H1 (cell line): ENCODE measurements at regions not wholly inside any gene's neighbourhood (a gene's known extent, or its start where the extent isn't known, plus 50 kb on each side); places are given as distances from the start of the nearest gene placed in this dataset.

Source experiments
- CTCF ChIA-PET: fragments of 300-600 bp; sonication (Branson Sonifier 250); formaldehyde crosslinking; loops from one replicate; lab custom pipeline; 2021; ENCODE audit not compliant: partially characterized antibody; lab: Charles Lee
- POLR2A ChIA-PET: fragments of 300-600 bp; sonication (Branson Sonifier 250); formaldehyde crosslinking; loops from one replicate; lab custom pipeline; 2021; ENCODE audit warnings: inconsistent platforms; ENCODE audit not compliant: partially characterized antibody; lab: Charles Lee
- DNase-seq, 2 experiments: peaks; one replicate each; pipeline versions ENCODE4 v3.0.0 to v3.0.0-alpha.2; 2010 to 2022; ENCODE audit warnings: low spot score in 2 of 2, low read depth in 1 of 2, mixed read lengths in 1 of 2
- FAIRE-seq: peaks from 2 replicates; lab custom pipeline; 2011; peaks lifted over from hg19 to GRCh38; lab: Jason Lieb, UNC
- H2AFZ ChIP-seq: 2 replicates; pipeline ENCODE4 v1.8.1; 2012; ENCODE audit warnings: low read length, inconsistent platforms
- H2AK5ac ChIP-seq: 2 replicates; pipeline ENCODE4 v1.6.1; 2013; ENCODE audit warnings: low read depth, low read length
- H2BK120ac ChIP-seq: replicated peaks from 2 replicates; pipeline ENCODE3; 2013; ENCODE audit warnings: low read depth, low read length, inconsistent platforms
- H2BK12ac ChIP-seq: 2 replicates; pipeline ENCODE4 v1.6.1; 2013; ENCODE audit warnings: low read depth, low read length
- H2BK15ac ChIP-seq: 2 replicates; pipeline ENCODE4 v1.6.1; 2013; ENCODE audit warnings: low read length
- H2BK20ac ChIP-seq: 2 replicates; pipeline ENCODE4 v1.6.1; 2013; ENCODE audit warnings: low read length
- H2BK5ac ChIP-seq: 2 replicates; pipeline ENCODE4 v1.6.1; 2013; ENCODE audit warnings: low read depth, low read length
- H3K14ac ChIP-seq: 2 replicates; pipeline ENCODE4 v1.6.1; 2013; ENCODE audit warnings: inconsistent platforms; ENCODE audit not compliant: insufficient read length
- H3K18ac ChIP-seq: 2 replicates; pipeline ENCODE4 v1.6.1; 2013; ENCODE audit warnings: low read length; ENCODE audit errors: extremely low read depth
- H3K23ac ChIP-seq: 2 replicates; pipeline ENCODE4 v1.6.1; 2013; ENCODE audit warnings: inconsistent platforms; ENCODE audit not compliant: insufficient read length
- H3K23me2 ChIP-seq: 2 replicates; pipeline ENCODE4 v1.6.1; 2013; ENCODE audit warnings: low read depth, low read length
- H3K27ac ChIP-seq: 2 replicates; pipeline ENCODE4 v1.6.1; 2011; ENCODE audit warnings: low read depth, low read length, inconsistent platforms
- H3K27me3 ChIP-seq, 4 experiments: replicated peaks in 1 of 4; 1 replicate in 1 of 4; 2 replicates in 3 of 4; pipeline versions ENCODE4 v1.6.1 to v1.8.1; 2011 to 2013; ENCODE audit warnings: low read length in 3 of 4, mild to moderate bottlenecking in 3 of 4, inconsistent platforms in 2 of 4, mixed read lengths in 2 of 4, moderate library complexity in 1 of 4; ENCODE audit not compliant: control insufficient read depth in 3 of 4, insufficient read depth in 3 of 4; ENCODE audit errors: extremely low read depth in 1 of 4
- H3K36me3 ChIP-seq, 4 experiments: 2 replicates each; pipeline versions ENCODE4 v1.6.1 to v1.8.1; 2011 to 2013; ENCODE audit warnings: mild to moderate bottlenecking in 4 of 4, low read length in 3 of 4, moderate library complexity in 2 of 4, control low read depth in 1 of 4, inconsistent platforms in 1 of 4; ENCODE audit not compliant: insufficient read depth in 4 of 4, control insufficient read depth in 2 of 4
- H3K4ac ChIP-seq: replicated peaks from 2 replicates; pipeline ENCODE3; 2013; ENCODE audit warnings: low read length, low read depth, mixed read lengths, inconsistent platforms; ENCODE audit not compliant: insufficient read length
- H3K4me1 ChIP-seq, 4 experiments: replicated peaks in 1 of 4; 1 replicate in 1 of 4; 2 replicates in 3 of 4; pipeline versions ENCODE4 v1.6.1 to v1.8.1; 2011 to 2013; ENCODE audit warnings: low read length in 3 of 4, inconsistent platforms in 2 of 4, mixed read lengths in 1 of 4; ENCODE audit not compliant: insufficient read depth in 4 of 4, control insufficient read depth in 3 of 4
- H3K4me2 ChIP-seq, 2 experiments: 2 replicates each; pipeline versions ENCODE4 v1.6.1 to v1.8.1; 2011 to 2013; ENCODE audit warnings: low read depth in 2 of 2, low read length in 2 of 2, control low read depth in 1 of 2, inconsistent platforms in 1 of 2, mild to moderate bottlenecking in 1 of 2; ENCODE audit not compliant: insufficient read depth in 1 of 2
- H3K4me3 ChIP-seq, 4 experiments: fragments of 200-600, 300-600 bp in 1 of 4; sonication (generic), shearing (Covaris generic), sonication (Bioruptor Twin) in 1 of 4; 2 replicates each; pipeline versions ENCODE4 v1.5.1 to v1.8.1; 2011 to 2016; ENCODE audit warnings: low read length in 4 of 4, low read depth in 3 of 4, control low read depth in 2 of 4, inconsistent platforms in 2 of 4, mild to moderate bottlenecking in 2 of 4, mixed read lengths in 1 of 4, moderate library complexity in 1 of 4; ENCODE audit not compliant: insufficient read depth in 2 of 4; ENCODE audit errors: extremely low read depth in 1 of 4
- H3K56ac ChIP-seq: replicated peaks from 2 replicates; pipeline ENCODE3; 2013; ENCODE audit warnings: low read depth, mild to moderate bottlenecking, mixed read lengths, low read length, inconsistent platforms; ENCODE audit not compliant: insufficient read length
- H3K79me1 ChIP-seq: 2 replicates; pipeline ENCODE4 v1.6.1; 2013; ENCODE audit warnings: low read depth, low read length, control low read depth
- H3K79me2 ChIP-seq, 2 experiments: 2 replicates each; pipeline versions ENCODE4 v1.6.1 to v1.8.1; 2012 to 2013; ENCODE audit warnings: low read length in 2 of 2, mild to moderate bottlenecking in 2 of 2, inconsistent platforms in 1 of 2; ENCODE audit not compliant: insufficient read depth in 2 of 2, control insufficient read depth in 1 of 2
- H3K9ac ChIP-seq, 4 experiments: replicated peaks in 1 of 4; 1 replicate in 1 of 4; 2 replicates in 3 of 4; pipeline versions ENCODE4 v1.6.1 to v1.8.1; 2011 to 2013; ENCODE audit warnings: low read depth in 3 of 4, low read length in 3 of 4, control low read depth in 2 of 4, mild to moderate bottlenecking in 2 of 4, moderate library complexity in 2 of 4, inconsistent platforms in 1 of 4; ENCODE audit errors: extremely low read depth in 1 of 4
- H3K9me3 ChIP-seq, 2 experiments: 2 replicates each; pipeline versions ENCODE4 v1.6.1 to v1.8.1; 2012 to 2013; ENCODE audit warnings: mild to moderate bottlenecking in 2 of 2, moderate library complexity in 2 of 2, control low read depth in 1 of 2, inconsistent platforms in 1 of 2, low read depth in 1 of 2, low read length in 1 of 2, mixed read lengths in 1 of 2; ENCODE audit not compliant: insufficient read depth in 2 of 2
- H4K20me1 ChIP-seq, 2 experiments: replicated peaks in 1 of 2; 2 replicates each; pipeline versions ENCODE3 to v1.8.1; 2011 to 2013; ENCODE audit warnings: inconsistent platforms in 2 of 2, low read length in 2 of 2, mild to moderate bottlenecking in 1 of 2; ENCODE audit not compliant: insufficient read depth in 2 of 2, control insufficient read depth in 1 of 2
- H4K5ac ChIP-seq: 2 replicates; pipeline ENCODE4 v1.6.1; 2013; ENCODE audit warnings: low read length, low read depth, mixed read lengths, inconsistent platforms; ENCODE audit not compliant: insufficient read length
- H4K8ac ChIP-seq: 2 replicates; pipeline ENCODE4 v1.8.0; 2013; ENCODE audit warnings: mild to moderate bottlenecking, moderate library complexity, low read length, inconsistent platforms; ENCODE audit not compliant: insufficient read depth; ENCODE audit errors: extremely low read depth
- H4K91ac ChIP-seq: replicated peaks from 2 replicates; pipeline ENCODE3; 2013; ENCODE audit warnings: low read length, mixed read lengths, inconsistent platforms; ENCODE audit not compliant: insufficient read length
- BCL11A ChIP-seq, 2 experiments: IDR thresholded peaks; one replicate each; pipeline ENCODE4 v1.6.1; 2011; ENCODE audit warnings: low read depth in 2 of 2, low read length in 2 of 2, mild to moderate bottlenecking in 2 of 2
- CBX5 ChIP-seq: fragments of 300-800, 300-1000 bp; sonication (generic); IDR thresholded peaks from 2 replicates; pipeline ENCODE4 v1.7.1; 2016; ENCODE audit warnings: antibody characterized with exemption, low read length, low read depth
- CBX8 ChIP-seq: fragments of 300-800, 300-1000 bp; sonication (generic); IDR thresholded peaks from 2 replicates; pipeline ENCODE4 v1.7.1; 2016; ENCODE audit warnings: low read depth, low read length, borderline replicate concordance
- CEBPB ChIP-seq: IDR thresholded peaks from 2 replicates; pipeline ENCODE4 v1.6.1; 2012; ENCODE audit warnings: low read depth, low read length
- CTBP2 ChIP-seq: IDR thresholded peaks from 2 replicates; pipeline ENCODE4 v1.7.0; 2011; ENCODE audit warnings: borderline replicate concordance, mild to moderate bottlenecking, moderate library complexity, mixed read lengths, low read length; ENCODE audit not compliant: insufficient read depth, insufficient read length
- EGR1 ChIP-seq: IDR thresholded peaks from 2 replicates; pipeline ENCODE4 v1.6.1; 2011; ENCODE audit warnings: low read depth, low read length, borderline replicate concordance
- EZH2 ChIP-seq: fragments of 200-600 bp; sonication (generic); IDR thresholded peaks from 2 replicates; pipeline ENCODE4 v1.7.1; 2012; ENCODE audit warnings: low read depth, mild to moderate bottlenecking, moderate library complexity, low read length, inconsistent platforms; ENCODE audit not compliant: severe bottlenecking
- HDAC6 ChIP-seq: IDR thresholded peaks from one replicate; pipeline ENCODE4 v1.7.1; 2012; ENCODE audit warnings: low read depth, mild to moderate bottlenecking, inconsistent platforms, low read length, moderate library complexity
- JUN ChIP-seq: IDR thresholded peaks from 2 replicates; pipeline ENCODE4 v1.6.1; 2011; ENCODE audit warnings: low read depth, mild to moderate bottlenecking, improper control_type of control experiment, low read length
- MAX ChIP-seq: IDR thresholded peaks from 2 replicates; pipeline ENCODE4 v1.6.1; 2012; ENCODE audit warnings: inconsistent platforms
- TEAD4 ChIP-seq: IDR thresholded peaks from 2 replicates; pipeline ENCODE4 v1.6.1; 2012; ENCODE audit warnings: low read depth, low read length, inconsistent platforms, mixed read lengths
- WGBS, 2 experiments: shearing (Covaris generic) in 1 of 2; methylation state at CpG; one replicate each; pipeline versions ENCODE4 v1.1.6 to v1.1.7; 2013 to 2015; ENCODE audit warnings: low lambda C conversion rate in 2 of 2, mixed read lengths in 2 of 2, inconsistent platforms in 1 of 2, low coverage in 1 of 2, missing lambda C conversion rate in 1 of 2; ENCODE audit not compliant: insufficient replicate concordance in 2 of 2, insufficient coverage in 1 of 2, insufficient read length in 1 of 2; ENCODE audit errors: extremely low coverage in 1 of 2, missing lambda C conversion rate in 1 of 2; 5-methylcytosine and 5-hydroxymethylcytosine counted together

GRCh38 chr2:216915557-216916150, 55.8 kb upstream of the TNP1 start:
- DNase-seq (no peak), FAIRE-seq (no peak)
- no peaks in the 10 kb centered on the region for H3K23me2 ChIP-seq
- H3K18ac ChIP-seq, result no peak overlapping the region
- H3K9ac ChIP-seq, result no peak overlapping the region
- ChIA-PET POLR2A (no interaction called here), CTCF (interaction anchor here (0.7 to 1.5 kb wide), 2 partner anchors 9 to 189 kb away, joined by 3 read pairs; no protein-coding TSS in a partner anchor)
- H3K4me2 ChIP-seq, result no peak overlapping the region
- H2AFZ ChIP-seq, result no peak overlapping the region
- no peaks in the 10 kb centered on the region for H3K27me3 ChIP-seq
- no peak overlapping the region for H2BK120ac ChIP-seq
- no peaks in the 10 kb centered on the region for H4K20me1 ChIP-seq
- H3K23ac ChIP-seq, result no peak overlapping the region
- no peaks in the 10 kb centered on the region; a peak in 1 of 7 replicates for H3K4me1 ChIP-seq
- no peak overlapping the region for H3K14ac ChIP-seq
- H2BK12ac ChIP-seq, result no peak overlapping the region
- no peaks in the 10 kb centered on the region; the same call in 1 of the 2 replicates for H3K79me1 ChIP-seq
- H3K4me3 ChIP-seq, result no peak overlapping the region
- H3K36me3 ChIP-seq, result no peaks in the 10 kb centered on the region
- H3K56ac ChIP-seq, result no peak overlapping the region
- H2BK20ac ChIP-seq, result no peak overlapping the region
- no peak overlapping the region for H4K5ac ChIP-seq
- H4K91ac ChIP-seq, result no peak overlapping the region
- no peak overlapping the region for H3K4ac ChIP-seq
- no peak overlapping the region for H2AK5ac ChIP-seq
- WGBS, 2 experiments, result 93% methylated on average over 12 of the region's 12 CpGs; no CpG with 5 or more reads in 1 of the 2 experiments
- no peak overlapping the region; the same call in 1 of the 2 replicates for H4K8ac ChIP-seq
- no peaks in the 10 kb centered on the region for H3K9me3 ChIP-seq
- H2BK5ac ChIP-seq, result no peak overlapping the region
- H3K79me2 ChIP-seq, result no peaks in the 10 kb centered on the region
- H2BK15ac ChIP-seq, result no peak overlapping the region
- H3K27ac ChIP-seq, result no peak overlapping the region
- TF ChIP-seq CBX8, result no peak
- no peak for TF ChIP-seq JUN
- TF ChIP-seq EGR1, result no peak
- TF ChIP-seq CBX5, result no peak
- TF ChIP-seq CTBP2, result no peak
- no peak for TF ChIP-seq CEBPB
- TF ChIP-seq BCL11A (IDR thresholded peaks at IDR 0.05; ENCODE audit: low read depth in 2 of 2, low read length in 2 of 2), result no peak
- no peak for TF ChIP-seq EZH2
- TF ChIP-seq HDAC6, result no peak
- TF ChIP-seq MAX, result no peak
- TF ChIP-seq TEAD4, result no peak
